ENCODE measurements at regions not wholly inside any gene's neighbourhood (a gene's known extent, or its start where the extent isn't known, plus 50 kb on each side); places are given as distances from the start of the nearest gene placed in this dataset.

GRCh38 chr18:9009703-9010488 is 92.6 kb upstream of the NDUFV2 start:
- TF ChIP-seq CTCF (conservative IDR thresholded peaks at IDR 0.05; ENCODE audit: low read depth, low read length) (no peak), EZH2 (IDR thresholded peaks at IDR 0.05; ENCODE audit: low read length, unreplicated experiment) (no peak), EZH2phosphoT487 (IDR thresholded peaks at IDR 0.05; ENCODE audit: borderline replicate concordance, low read length) (no peak)

Measured in PC-3 (cell line).